KOPT-K1 (cell line): ENCODE measurements at regions not wholly inside any gene's neighbourhood (a gene's known extent, or its start where the extent isn't known, plus 50 kb on each side); places are given as distances from the start of the nearest gene placed in this dataset.
"Not testable (repeated sequence)": the region's sequence is repeated elsewhere in the genome, so short reads cannot be mapped to it uniquely, and the experiment has no call there.

ENCODE experiments used
- H3K27ac ChIP-seq: fragments of 200-600 bp; sonication (generic); 2 replicates; pipeline ENCODE4 v1.5.1; 2016; ENCODE audit warnings: antibody characterized with exemption, mild to moderate bottlenecking, low read depth, low read length; ENCODE audit not compliant: poor library complexity, severe bottlenecking
- H3K36me3 ChIP-seq: fragments of 200-600 bp; sonication (generic); 2 replicates; pipeline ENCODE4 v1.5.1; 2017; ENCODE audit warnings: antibody characterized with exemption, mild to moderate bottlenecking, low read length, moderate library complexity; ENCODE audit not compliant: insufficient read depth
- H3K9me3 ChIP-seq: fragments of 200-600 bp; sonication (generic); 2 replicates; pipeline ENCODE4 v1.5.1; 2017; ENCODE audit warnings: antibody characterized with exemption, low read length, mild to moderate bottlenecking; ENCODE audit not compliant: insufficient read depth, poor library complexity, severe bottlenecking

GRCh38 chr3:105960381-105960780 is 91.6 kb upstream of the CBLB start:
- Histone ChIP-seq H3K36me3 (no peaks in the 10 kb centered on the region), H3K27ac (no peak overlapping the region)

GRCh38 chr3:105963161-105963560 is 94.3 kb upstream of the CBLB start:
- Histone ChIP-seq H3K27ac (no peak overlapping the region), H3K9me3 (no peaks in the 10 kb centered on the region), H3K36me3 (no peaks in the 10 kb centered on the region)

More at GRCh38 chr3:105960381-105960780, 91.6 kb upstream of the CBLB start:
- no peaks in the 10 kb centered on the region for H3K9me3 ChIP-seq

GRCh38 chr3:105965384-105965783 is 96.6 kb upstream of the CBLB start:
- Histone ChIP-seq H3K9me3 (no peaks in the 10 kb centered on the region), H3K27ac (no peak overlapping the region), H3K36me3 (no peaks in the 10 kb centered on the region)

GRCh38 chr3:105967117-105967516 is 98.3 kb upstream of the CBLB start:
- no peaks in the 10 kb centered on the region for H3K36me3 ChIP-seq
- H3K9me3 ChIP-seq, result peaks cover 14% of the 10 kb centered on the region
- no peak overlapping the region for H3K27ac ChIP-seq

- Histone ChIP-seq H3K27ac (no peak overlapping the region), H3K36me3 (no peaks in the 10 kb centered on the region), H3K9me3 (peaks cover 17% of the 10 kb centered on the region)
These were observed 101.5 kb upstream of the CBLB start for GRCh38 chr3:105970283-105970682.

GRCh38 chr3:105972069-105972468 is 103.3 kb upstream of the CBLB start:
- no peak overlapping the region for H3K27ac ChIP-seq
- no peaks in the 10 kb centered on the region for H3K36me3 ChIP-seq
- peaks cover 17% of the 10 kb centered on the region for H3K9me3 ChIP-seq

GRCh38 chr3:105974381-105974780 is 105.6 kb upstream of the CBLB start:
- Histone ChIP-seq H3K27ac (no peak overlapping the region), H3K36me3 (no peaks in the 10 kb centered on the region), H3K9me3 (peaks cover 17% of the 10 kb centered on the region)

GRCh38 chr3:105976196-105976595 is 107.4 kb upstream of the CBLB start:
- H3K9me3 ChIP-seq, result peaks cover 12% of the 10 kb centered on the region
- no peaks in the 10 kb centered on the region for H3K36me3 ChIP-seq
- H3K27ac ChIP-seq, result no peak overlapping the region

GRCh38 chr3:105979961-105980360 is 111.1 kb upstream of the CBLB start:
- Histone ChIP-seq H3K27ac (no peak overlapping the region), H3K9me3 (peaks cover 5% of the 10 kb centered on the region), H3K36me3 (no peaks in the 10 kb centered on the region)

- H3K9me3 ChIP-seq, result peaks cover 5% of the 10 kb centered on the region
- H3K27ac ChIP-seq, result no peak overlapping the region
- H3K36me3 ChIP-seq, result no peaks in the 10 kb centered on the region
These were observed 113.4 kb upstream of the CBLB start for GRCh38 chr3:105982207-105982606.

GRCh38 chr3:105984837-105985236 is 116.0 kb upstream of the CBLB start:
- Histone ChIP-seq H3K36me3 (no peaks in the 10 kb centered on the region), H3K9me3 (peaks cover 5% of the 10 kb centered on the region), H3K27ac (no peak overlapping the region)

- not testable (repeated sequence) for H3K36me3 ChIP-seq, H3K27ac ChIP-seq, H3K9me3 ChIP-seq
These were observed 117.5 kb upstream of the CBLB start for GRCh38 chr3:105986343-105986742.

GRCh38 chr3:105987809-105988208 is 119.0 kb upstream of the CBLB start:
- Histone ChIP-seq H3K9me3 (peaks cover 10% of the 10 kb centered on the region), H3K27ac (no peak overlapping the region), H3K36me3 (no peaks in the 10 kb centered on the region)

GRCh38 chr3:105988540-105989212 is 119.9 kb upstream of the CBLB start:
- Histone ChIP-seq H3K27ac (no peak overlapping the region), H3K36me3 (no peaks in the 10 kb centered on the region), H3K9me3 (peaks cover 7% of the 10 kb centered on the region)

GRCh38 chr3:105996781-105997180 is 128.0 kb upstream of the CBLB start:
- Histone ChIP-seq H3K36me3 (no peaks in the 10 kb centered on the region), H3K27ac (no peak overlapping the region)

GRCh38 chr3:105997466-105997799 is 128.6 kb upstream of the CBLB start:
- H3K27ac ChIP-seq, result no peak overlapping the region
- no peaks in the 10 kb centered on the region for H3K36me3 ChIP-seq
- peaks cover 23% of the 10 kb centered on the region for H3K9me3 ChIP-seq

More at GRCh38 chr3:105996781-105997180, 128.0 kb upstream of the CBLB start:
- H3K9me3 ChIP-seq, result peaks cover 24% of the 10 kb centered on the region
